HG03457 (cell line): ENCODE measurements at regions not wholly inside any gene's neighbourhood (a gene's known extent, or its start where the extent isn't known, plus 50 kb on each side); places are given as distances from the start of the nearest gene placed in this dataset.

ENCODE experiments used
- ATAC-seq: cut with Tn5 transposase; IDR thresholded peaks from one replicate; pipeline ENCODE4 v1.9.1; 2021; ENCODE audit warnings: moderate number of reproducible peaks; ENCODE audit not compliant: unreplicated experiment

GRCh38 chr17:33473061-33473460 is 180.0 kb upstream of the ASIC2 start:
- no peak for ATAC-seq

GRCh38 chr17:33474789-33475188 is 181.7 kb upstream of the ASIC2 start:
- ATAC-seq: no peak

- ATAC-seq: no peak
Observed at GRCh38 chr17:33475594-33475993, 182.5 kb upstream of the ASIC2 start.

GRCh38 chr17:33481652-33482051 is 188.6 kb upstream of the ASIC2 start:
- ATAC-seq: no peak

GRCh38 chr17:33482636-33483035 is 189.5 kb upstream of the ASIC2 start:
- no peak for ATAC-seq

- no peak for ATAC-seq
Observed at GRCh38 chr17:33484559-33484958, 191.5 kb upstream of the ASIC2 start.

GRCh38 chr17:33486135-33486885 is 193.2 kb upstream of the ASIC2 start:
- no peak for ATAC-seq

GRCh38 chr17:33487187-33487879 is 194.2 kb upstream of the ASIC2 start:
- ATAC-seq: no peak

GRCh38 chr17:33491871-33492481 is 198.9 kb upstream of the ASIC2 start:
- no peak for ATAC-seq

- ATAC-seq: no peak
Observed at GRCh38 chr17:33492731-33493265, 199.7 kb upstream of the ASIC2 start.

- ATAC-seq: no peak
Observed at GRCh38 chr17:33493566-33493965, 200.5 kb upstream of the ASIC2 start.

GRCh38 chr17:33494151-33494550 is 201.1 kb upstream of the ASIC2 start:
- ATAC-seq: no peak

- ATAC-seq: no peak
Observed at GRCh38 chr17:33497623-33498022, 204.5 kb upstream of the ASIC2 start.

- no peak for ATAC-seq
Observed at GRCh38 chr17:33498069-33498468, 205.0 kb upstream of the ASIC2 start.

GRCh38 chr17:33499040-33499439 is 205.9 kb upstream of the ASIC2 start:
- no peak for ATAC-seq

GRCh38 chr17:33500151-33500550 is 207.1 kb upstream of the ASIC2 start:
- no peak for ATAC-seq

- no peak for ATAC-seq
Observed at GRCh38 chr17:33501185-33501584, 208.1 kb upstream of the ASIC2 start.

- no peak for ATAC-seq
Observed at GRCh38 chr17:33504571-33504970, 211.5 kb upstream of the ASIC2 start.

GRCh38 chr17:33506889-33507650 is 214.0 kb upstream of the ASIC2 start:
- ATAC-seq: no peak

GRCh38 chr17:33508215-33508614 is 215.1 kb upstream of the ASIC2 start:
- no peak for ATAC-seq

- no peak for ATAC-seq
Observed at GRCh38 chr17:33509331-33509730, 216.2 kb upstream of the ASIC2 start.
